ENCODE measurements at regions not wholly inside any gene's neighbourhood (a gene's known extent, or its start where the extent isn't known, plus 50 kb on each side); places are given as distances from the start of the nearest gene placed in this dataset.

- peak overlapping the region in 1 of 21 experiments; percentile 7 for H3K27ac ChIP-seq
- H3K4me3 ChIP-seq: no peak overlapping the region
These were observed 530.2 kb downstream of the PTPRC start for GRCh38 chr1:199168888-199169585.

GRCh38 chr1:199170711-199171110, 531.9 kb downstream of the PTPRC start:
- Histone ChIP-seq H3K4me3 (no peak overlapping the region), H3K27ac (no peak overlapping the region)

- Histone ChIP-seq H3K4me3 (no peak overlapping the region), H3K27ac (peak overlapping the region in 3 of 21 experiments; percentile 2 to 47 (median 41))
These were observed 533.6 kb downstream of the PTPRC start for GRCh38 chr1:199172171-199173124.

GRCh38 chr1:199173356-199173755, 534.5 kb downstream of the PTPRC start:
- peak overlapping the region in 3 of 21 experiments; percentile 26 to 47 (median 46) for H3K27ac ChIP-seq
- H3K4me3 ChIP-seq: no peak overlapping the region

- peak overlapping the region in 3 of 21 experiments; percentile 26 to 62 (median 47) for H3K27ac ChIP-seq
These were observed 535.5 kb downstream of the PTPRC start for GRCh38 chr1:199174336-199174735.

GRCh38 chr1:199176713-199177112, 537.9 kb downstream of the PTPRC start:
- no peak overlapping the region for H3K27ac ChIP-seq
- no peak overlapping the region for H3K4me3 ChIP-seq

More at GRCh38 chr1:199174336-199174735, 535.5 kb downstream of the PTPRC start:
- H3K4me3 ChIP-seq: no peak overlapping the region

- H3K4me3 ChIP-seq: no peak overlapping the region
- H3K27ac ChIP-seq: no peak overlapping the region
These were observed 538.4 kb downstream of the PTPRC start for GRCh38 chr1:199177241-199177640.

- no peak overlapping the region for H3K4me3 ChIP-seq
These were observed 539.8 kb downstream of the PTPRC start for GRCh38 chr1:199178646-199179045.

GRCh38 chr1:199182186-199182843, 543.5 kb downstream of the PTPRC start:
- Histone ChIP-seq H3K27ac (no peak overlapping the region), H3K4me3 (no peak overlapping the region)

More at GRCh38 chr1:199178646-199179045, 539.8 kb downstream of the PTPRC start:
- no peak overlapping the region for H3K27ac ChIP-seq

- Histone ChIP-seq H3K4me3 (no peak overlapping the region), H3K27ac (no peak overlapping the region)
These were observed 545.3 kb downstream of the PTPRC start for GRCh38 chr1:199184180-199184579.

GRCh38 chr1:199194862-199195261, 556.0 kb downstream of the PTPRC start:
- no peak overlapping the region for H3K27ac ChIP-seq
- H3K4me3 ChIP-seq: no peak overlapping the region

- H3K4me3 ChIP-seq: no peak overlapping the region
- no peak overlapping the region for H3K27ac ChIP-seq
These were observed 558.9 kb downstream of the PTPRC start for GRCh38 chr1:199197695-199198094.

GRCh38 chr1:199202331-199202730, 563.5 kb downstream of the PTPRC start:
- H3K27ac ChIP-seq: no peak overlapping the region
- no peak overlapping the region for H3K4me3 ChIP-seq

- no peak overlapping the region for H3K4me3 ChIP-seq
- peak overlapping the region in 2 of 21 experiments; percentile 19 to 46 for H3K27ac ChIP-seq
These were observed 565.4 kb downstream of the PTPRC start for GRCh38 chr1:199204231-199204630.

GRCh38 chr1:199205740-199206441, 567.1 kb downstream of the PTPRC start:
- H3K27ac ChIP-seq: peak overlapping the region in 2 of 21 experiments; percentile 19 to 34

GRCh38 chr1:199208847-199209246, 570.0 kb downstream of the PTPRC start:
- no peak overlapping the region for H3K4me3 ChIP-seq
- H3K27ac ChIP-seq: no peak overlapping the region

More at GRCh38 chr1:199205740-199206441, 567.1 kb downstream of the PTPRC start:
- H3K4me3 ChIP-seq: no peak overlapping the region

- H3K4me3 ChIP-seq: no peak overlapping the region
These were observed 579.2 kb downstream of the PTPRC start for GRCh38 chr1:199218065-199218464.

GRCh38 chr1:199218533-199218932, 579.7 kb downstream of the PTPRC start:
- Histone ChIP-seq H3K4me3 (no peak overlapping the region), H3K27ac (no peak overlapping the region)

More at GRCh38 chr1:199218065-199218464, 579.2 kb downstream of the PTPRC start:
- no peak overlapping the region for H3K27ac ChIP-seq

GRCh38 chr1:199220031-199220430, 581.2 kb downstream of the PTPRC start:
- no peak overlapping the region for H3K4me3 ChIP-seq
- no peak overlapping the region for H3K27ac ChIP-seq
